GM19455 (cell line): ENCODE measurements at regions not wholly inside any gene's neighbourhood (a gene's known extent, or its start where the extent isn't known, plus 50 kb on each side); places are given as distances from the start of the nearest gene placed in this dataset.

Experiments used
- ATAC-seq: cut with Tn5 transposase; IDR thresholded peaks from one replicate; pipeline ENCODE4 v1.9.1; 2021; ENCODE audit not compliant: unreplicated experiment

- ATAC-seq = no peak
These were observed 445.4 kb downstream of the GALC start for GRCh38 chr14:87547536-87547935.

- no peak for ATAC-seq
These were observed 450.7 kb downstream of the GALC start for GRCh38 chr14:87542288-87542687.

GRCh38 chr14:87540339-87540738 is 452.6 kb downstream of the GALC start:
- ATAC-seq = no peak

- no peak for ATAC-seq
These were observed 463.9 kb downstream of the GALC start for GRCh38 chr14:87529081-87529480.

- no peak for ATAC-seq
These were observed 466.3 kb downstream of the GALC start for GRCh38 chr14:87526731-87527130.

- ATAC-seq = no peak
These were observed 469.0 kb downstream of the GALC start for GRCh38 chr14:87524011-87524410.

- ATAC-seq = no peak
These were observed 470.4 kb downstream of the GALC start for GRCh38 chr14:87522575-87522974.

GRCh38 chr14:87508333-87508732 is 484.6 kb downstream of the GALC start:
- ATAC-seq = no peak

GRCh38 chr14:87503711-87504110 is 489.3 kb downstream of the GALC start:
- ATAC-seq = no peak

GRCh38 chr14:87497301-87497700 is 495.7 kb downstream of the GALC start:
- no peak for ATAC-seq

GRCh38 chr14:87494010-87494409 is 499.0 kb downstream of the GALC start:
- ATAC-seq = no peak

GRCh38 chr14:87492561-87492960 is 500.4 kb downstream of the GALC start:
- no peak for ATAC-seq

- no peak for ATAC-seq
These were observed 501.2 kb downstream of the GALC start for GRCh38 chr14:87491816-87492215.

GRCh38 chr14:87489196-87489819 is 503.7 kb downstream of the GALC start:
- no peak for ATAC-seq

GRCh38 chr14:87483271-87484260 is 509.4 kb downstream of the GALC start:
- no peak for ATAC-seq

GRCh38 chr14:87468531-87468930 is 524.5 kb downstream of the GALC start:
- ATAC-seq = no peak

- no peak for ATAC-seq
These were observed 525.4 kb downstream of the GALC start for GRCh38 chr14:87467578-87467977.

GRCh38 chr14:87465770-87466169 is 527.2 kb downstream of the GALC start:
- no peak for ATAC-seq

- no peak for ATAC-seq
These were observed 531.3 kb downstream of the GALC start for GRCh38 chr14:87461704-87462103.

- ATAC-seq = no peak
These were observed 535.3 kb downstream of the GALC start for GRCh38 chr14:87457720-87458119.

- ATAC-seq = no peak
These were observed 542.8 kb downstream of the GALC start for GRCh38 chr14:87450193-87450592.

GRCh38 chr14:87449016-87449415 is 544.0 kb downstream of the GALC start:
- ATAC-seq = no peak
